CD14-positive monocyte (primary cell): ENCODE measurements at regions not wholly inside any gene's neighbourhood (a gene's known extent, or its start where the extent isn't known, plus 50 kb on each side); places are given as distances from the start of the nearest gene placed in this dataset.

Experiments used
- DNase-seq, 3 donors: peaks; one replicate each; pipeline ENCODE4 v3.0.0-alpha.2; 2011 to 2022
- H2AFZ ChIP-seq: 2 replicates; pipeline ENCODE4 v1.6.0; 2012; ENCODE audit warnings: mild to moderate bottlenecking, low read depth, low read length, inconsistent platforms; ENCODE audit not compliant: insufficient read depth, poor library complexity, severe bottlenecking
- H3K27ac ChIP-seq, 2 donors: 1 replicate in 1 of 2; 2 replicates in 1 of 2; pipeline ENCODE4 v1.5.1; 2012 to 2013; ENCODE audit warnings: low read length in 2 of 2, control low read depth in 1 of 2, inconsistent platforms in 1 of 2, low read depth in 1 of 2, mild to moderate bottlenecking in 1 of 2
- H3K27me3 ChIP-seq, 2 donors: one replicate each; pipeline versions ENCODE4 v1.6.0 to v1.6.1; 2011 to 2013; ENCODE audit warnings: low read length in 2 of 2; ENCODE audit not compliant: control insufficient read depth in 2 of 2, insufficient read depth in 2 of 2
- H3K36me3 ChIP-seq, 2 donors: replicated peaks in 1 of 2; 1 replicate in 1 of 2; 2 replicates in 1 of 2; pipeline versions ENCODE4 v1.5.1 to v1.6.1; 2012 to 2013; ENCODE audit warnings: low read length in 2 of 2, control low read depth in 1 of 2, inconsistent platforms in 1 of 2, mild to moderate bottlenecking in 1 of 2; ENCODE audit not compliant: insufficient read depth in 2 of 2, control insufficient read depth in 1 of 2
- H3K4me1 ChIP-seq, 2 donors: 1 replicate in 1 of 2; 2 replicates in 1 of 2; pipeline versions ENCODE4 v1.5.1 to v1.6.1; 2012 to 2013; ENCODE audit warnings: low read length in 2 of 2, control low read depth in 1 of 2, inconsistent platforms in 1 of 2, mild to moderate bottlenecking in 1 of 2, moderate library complexity in 1 of 2; ENCODE audit not compliant: insufficient read depth in 2 of 2, control insufficient read depth in 1 of 2
- H3K4me2 ChIP-seq: replicated peaks from 2 replicates; pipeline ENCODE3; 2012; ENCODE audit warnings: low read length, moderate library complexity, mild to moderate bottlenecking; ENCODE audit not compliant: poor library complexity, severe bottlenecking; ENCODE audit errors: extremely low read depth
- H3K4me3 ChIP-seq, 3 experiments: fragments of 200-600 bp in 1 of 3; sonication (generic) in 1 of 3; replicated peaks in 1 of 3; 1 replicate in 2 of 3; 2 replicates in 1 of 3; pipeline ENCODE4 v1.5.1; 2011 to 2013; ENCODE audit warnings: low read length in 3 of 3, mild to moderate bottlenecking in 3 of 3, control low read depth in 2 of 3, low read depth in 2 of 3, inconsistent platforms in 1 of 3, moderate library complexity in 1 of 3
- H3K79me2 ChIP-seq: 2 replicates; pipeline ENCODE4 v1.6.0; 2012; ENCODE audit warnings: mild to moderate bottlenecking, control low read depth, inconsistent platforms, low read length, moderate library complexity; ENCODE audit not compliant: insufficient read depth
- H3K9ac ChIP-seq: 2 replicates; pipeline ENCODE4 v1.6.0; 2017; ENCODE audit warnings: low read length, mild to moderate bottlenecking; ENCODE audit not compliant: insufficient read depth, poor library complexity, severe bottlenecking
- H3K9me3 ChIP-seq, 2 donors: replicated peaks in 1 of 2; 1 replicate in 1 of 2; 2 replicates in 1 of 2; pipeline versions ENCODE4 v1.5.1 to v1.6.1; 2012 to 2013; ENCODE audit warnings: low read length in 2 of 2, control low read depth in 1 of 2; ENCODE audit not compliant: control insufficient read depth in 1 of 2, insufficient read depth in 1 of 2
- H4K20me1 ChIP-seq: 2 replicates; pipeline ENCODE4 v1.6.0; 2012; ENCODE audit warnings: mild to moderate bottlenecking, low read length, control low read depth, moderate library complexity; ENCODE audit not compliant: insufficient read depth
- H3K27ac Mint-ChIP-seq, 7 donors: one replicate each; pipeline ENCODE4 v1.8.0; 2020; ENCODE audit warnings: mild to moderate bottlenecking in 7 of 7, mixed read lengths in 7 of 7, moderate library complexity in 6 of 7, inconsistent platforms in 2 of 7
- H3K27me3 Mint-ChIP-seq, 3 donors: one replicate each; pipeline ENCODE4 v1.8.0; 2021 to 2022; ENCODE audit warnings: low read depth in 3 of 3, mild to moderate bottlenecking in 3 of 3, mixed read lengths in 3 of 3, moderate library complexity in 3 of 3, inconsistent platforms in 1 of 3
- H3K36me3 Mint-ChIP-seq, 2 donors: one replicate each; pipeline ENCODE4 v1.8.0; 2020; ENCODE audit warnings: mixed read lengths in 2 of 2, inconsistent platforms in 1 of 2, mild to moderate bottlenecking in 1 of 2
- H3K4me1 Mint-ChIP-seq: one replicate; pipeline ENCODE4 v1.8.0; 2020; ENCODE audit warnings: mild to moderate bottlenecking, mixed read lengths
- H3K4me3 Mint-ChIP-seq, 2 donors: one replicate each; pipeline ENCODE4 v1.8.0; 2020; ENCODE audit warnings: mild to moderate bottlenecking in 2 of 2, mixed read lengths in 2 of 2, moderate library complexity in 1 of 2
- H3K9me3 Mint-ChIP-seq, 7 donors: one replicate each; pipeline ENCODE4 v1.8.0; 2020 to 2022; ENCODE audit warnings: mixed read lengths in 7 of 7, mild to moderate bottlenecking in 6 of 7, moderate library complexity in 6 of 7, inconsistent platforms in 2 of 7
- WGBS: methylation state at CpG from one replicate; pipeline ENCODE4 v1.1.5; 2013; ENCODE audit warnings: missing lambda C conversion rate; ENCODE audit not compliant: insufficient coverage; 5-methylcytosine and 5-hydroxymethylcytosine counted together
- intact Hi-C, 2 donors: fragments of 100-400 bp; cut with micrococcal nuclease; formaldehyde crosslinking; loops; one replicate each; pipeline versions ENCODE4 v1.15.0 to v1.15.1; 2023
- TF ChIP-seq, protein P1 (sequence below): fragments of 200-600 bp; IDR thresholded peaks from one replicate; pipeline ENCODE4 v1.8.0; 2022; ENCODE audit warnings: antibody characterized with exemption, mild to moderate bottlenecking

DNA sequence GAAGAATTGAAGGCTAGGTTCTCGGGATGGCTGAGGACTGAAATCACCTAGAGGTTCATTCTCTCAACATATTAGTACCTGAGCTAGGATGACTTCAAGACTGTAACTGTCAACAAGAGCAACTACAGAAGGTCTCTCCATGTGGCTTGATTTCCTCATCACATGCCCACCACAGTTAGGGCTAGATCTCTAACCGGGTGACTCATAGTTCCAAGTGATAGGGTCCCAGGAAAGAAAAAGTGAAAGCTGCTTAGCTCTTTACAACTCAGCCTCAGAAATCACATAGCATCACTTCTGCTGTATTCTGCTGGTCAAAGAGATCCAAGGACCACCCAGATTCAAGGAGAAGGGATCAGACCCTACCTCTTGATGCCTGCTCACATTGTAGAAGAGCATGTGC, 165.4 kb upstream of the AGTR1 start:
- H4K20me1 ChIP-seq = no peaks in the 10 kb centered on the region
- no peak overlapping the region for H3K4me3 ChIP-seq
- 100% methylated on average over 1 of the region's 2 CpGs for WGBS
- Mint-ChIP-seq H3K27ac (no peak overlapping the region), H3K27me3 (no peaks in the 10 kb centered on the region), H3K9me3 (no peaks in the 10 kb centered on the region), H3K4me1 (no peaks in the 10 kb centered on the region), H3K36me3 (no peaks in the 10 kb centered on the region), H3K4me3 (no peak overlapping the region)
- no peak overlapping the region for H3K27ac ChIP-seq
- H3K27me3 ChIP-seq = no peaks in the 10 kb centered on the region
- intact Hi-C loops = no loop called here
- TF ChIP-seq, protein P1, sequence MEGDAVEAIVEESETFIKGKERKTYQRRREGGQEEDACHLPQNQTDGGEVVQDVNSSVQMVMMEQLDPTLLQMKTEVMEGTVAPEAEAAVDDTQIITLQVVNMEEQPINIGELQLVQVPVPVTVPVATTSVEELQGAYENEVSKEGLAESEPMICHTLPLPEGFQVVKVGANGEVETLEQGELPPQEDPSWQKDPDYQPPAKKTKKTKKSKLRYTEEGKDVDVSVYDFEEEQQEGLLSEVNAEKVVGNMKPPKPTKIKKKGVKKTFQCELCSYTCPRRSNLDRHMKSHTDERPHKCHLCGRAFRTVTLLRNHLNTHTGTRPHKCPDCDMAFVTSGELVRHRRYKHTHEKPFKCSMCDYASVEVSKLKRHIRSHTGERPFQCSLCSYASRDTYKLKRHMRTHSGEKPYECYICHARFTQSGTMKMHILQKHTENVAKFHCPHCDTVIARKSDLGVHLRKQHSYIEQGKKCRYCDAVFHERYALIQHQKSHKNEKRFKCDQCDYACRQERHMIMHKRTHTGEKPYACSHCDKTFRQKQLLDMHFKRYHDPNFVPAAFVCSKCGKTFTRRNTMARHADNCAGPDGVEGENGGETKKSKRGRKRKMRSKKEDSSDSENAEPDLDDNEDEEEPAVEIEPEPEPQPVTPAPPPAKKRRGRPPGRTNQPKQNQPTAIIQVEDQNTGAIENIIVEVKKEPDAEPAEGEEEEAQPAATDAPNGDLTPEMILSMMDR = no peak
- no peaks in the 10 kb centered on the region for H3K36me3 ChIP-seq
- no peak for DNase-seq
- no peak overlapping the region for H2AFZ ChIP-seq
- H3K4me1 ChIP-seq = no peaks in the 10 kb centered on the region
- no peaks in the 10 kb centered on the region for H3K9me3 ChIP-seq
- H3K9ac ChIP-seq = no peak overlapping the region
- H3K79me2 ChIP-seq = no peaks in the 10 kb centered on the region
- no peak overlapping the region for H3K4me2 ChIP-seq

DNA sequence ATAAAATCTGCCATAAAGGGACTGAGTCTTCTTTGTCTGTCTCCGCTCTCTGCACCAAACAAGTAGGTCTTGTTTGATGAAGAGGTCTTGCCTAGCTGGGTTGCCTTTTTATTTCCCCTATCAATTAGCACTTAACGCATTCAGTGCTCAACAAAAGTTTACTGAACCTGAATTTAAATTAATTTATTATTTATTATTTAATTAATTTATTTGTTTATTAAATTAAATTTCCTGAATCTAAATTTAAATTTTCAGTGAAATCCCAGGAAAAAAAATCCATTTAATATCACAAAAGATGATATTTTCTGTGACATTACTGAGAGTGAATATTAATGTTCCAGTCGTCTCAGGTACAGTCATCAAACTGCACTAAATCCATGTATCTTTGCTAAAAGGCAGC, 164.9 kb upstream of the AGTR1 start:
- Mint-ChIP-seq H3K27ac (no peak overlapping the region), H3K4me1 (no peaks in the 10 kb centered on the region), H3K4me3 (no peak overlapping the region), H3K9me3 (no peaks in the 10 kb centered on the region), H3K36me3 (no peaks in the 10 kb centered on the region), H3K27me3 (no peaks in the 10 kb centered on the region)
- no peak for DNase-seq
- H4K20me1 ChIP-seq = no peaks in the 10 kb centered on the region
- 100% methylated on average over 1 of the region's 3 CpGs for WGBS
- no peaks in the 10 kb centered on the region for H3K36me3 ChIP-seq
- intact Hi-C loops = no loop called here
- H3K9me3 ChIP-seq = no peaks in the 10 kb centered on the region
- H3K4me1 ChIP-seq = no peaks in the 10 kb centered on the region
- H3K79me2 ChIP-seq = no peaks in the 10 kb centered on the region
- H3K9ac ChIP-seq = no peak overlapping the region
- H3K27ac ChIP-seq = no peak overlapping the region
- no peak overlapping the region for H3K4me3 ChIP-seq
- H3K27me3 ChIP-seq = no peaks in the 10 kb centered on the region
- no peak overlapping the region for H3K4me2 ChIP-seq
- no peak overlapping the region for H2AFZ ChIP-seq
- TF ChIP-seq, protein P1 = no peak
